Activated CD4-positive, alpha-beta T cell treated with anti-CD3 and anti-CD28 coated beads for 1 hour (primary cell): ENCODE measurements at regions not wholly inside any gene's neighbourhood (a gene's known extent, or its start where the extent isn't known, plus 50 kb on each side); places are given as distances from the start of the nearest gene placed in this dataset.

Experiments
- DNase-seq: peaks from one replicate; pipeline ENCODE4 v3.0.0-alpha.2; 2020

GRCh38 chr10:32169556-32169955 lies 113.3 kb upstream of the KIF5B start:
- DNase-seq = no peak

GRCh38 chr10:32167450-32167849 lies 111.2 kb upstream of the KIF5B start:
- DNase-seq = no peak

- DNase-seq = no peak
Observed at GRCh38 chr10:32166365-32166764, 110.1 kb upstream of the KIF5B start.

GRCh38 chr10:32163762-32164148 lies 107.5 kb upstream of the KIF5B start:
- no peak for DNase-seq

GRCh38 chr10:32163071-32163761 lies 107.0 kb upstream of the KIF5B start:
- DNase-seq = no peak

- DNase-seq = no peak
Observed at GRCh38 chr10:32161586-32161985, 105.4 kb upstream of the KIF5B start.

GRCh38 chr10:32160864-32161263 lies 104.6 kb upstream of the KIF5B start:
- no peak for DNase-seq

- DNase-seq = no peak
Observed at GRCh38 chr10:32159264-32159663, 103.0 kb upstream of the KIF5B start.

GRCh38 chr10:32156031-32156495 lies 99.8 kb upstream of the KIF5B start:
- DNase-seq = no peak

- no peak for DNase-seq
Observed at GRCh38 chr10:32155075-32155516, 98.9 kb upstream of the KIF5B start.

- no peak for DNase-seq
Observed at GRCh38 chr10:32153931-32154330, 97.7 kb upstream of the KIF5B start.

GRCh38 chr10:32153252-32153651 lies 97.0 kb upstream of the KIF5B start:
- no peak for DNase-seq

- no peak for DNase-seq
Observed at GRCh38 chr10:32151871-32152270, 95.6 kb upstream of the KIF5B start.

- DNase-seq = no peak
Observed at GRCh38 chr10:32150532-32151101, 94.4 kb upstream of the KIF5B start.

- no peak for DNase-seq
Observed at GRCh38 chr10:32149252-32149955, 93.2 kb upstream of the KIF5B start.

- DNase-seq = no peak
Observed at GRCh38 chr10:32148864-32149251, 92.6 kb upstream of the KIF5B start.

- DNase-seq = no peak
Observed at GRCh38 chr10:32147730-32148129, 91.5 kb upstream of the KIF5B start.

- no peak for DNase-seq
Observed at GRCh38 chr10:32146166-32146565, 89.9 kb upstream of the KIF5B start.

GRCh38 chr10:32144817-32145688 lies 88.8 kb upstream of the KIF5B start:
- DNase-seq = no peak

GRCh38 chr10:32143302-32143847 lies 87.2 kb upstream of the KIF5B start:
- no peak for DNase-seq

- no peak for DNase-seq
Observed at GRCh38 chr10:32142646-32143045, 86.4 kb upstream of the KIF5B start.

- no peak for DNase-seq
Observed at GRCh38 chr10:32141018-32141807, 85.0 kb upstream of the KIF5B start.
